Body of pancreas (tissue), 4 donors: ENCODE measurements at regions not wholly inside any gene's neighbourhood (a gene's known extent, or its start where the extent isn't known, plus 50 kb on each side); places are given as distances from the start of the nearest gene placed in this dataset.

ENCODE experiments used
- POLR2A ChIP-seq, 3 donors: fragments of 450-650 bp; IDR thresholded peaks; one replicate each; pipeline ENCODE4 v1.6.1; 2016; ENCODE audit warnings: antibody characterized with exemption in 3 of 3, mild to moderate bottlenecking in 2 of 3
- TF ChIP-seq, protein P1 (sequence below), 7 experiments: fragments of 450-650 bp in 4 of 7; fragments of 200-600 bp in 3 of 7; sonication (generic) in 3 of 7; IDR thresholded peaks; one replicate each; pipeline ENCODE4 v1.5.1; 2016 to 2019; ENCODE audit warnings: antibody characterized with exemption in 7 of 7

DNA sequence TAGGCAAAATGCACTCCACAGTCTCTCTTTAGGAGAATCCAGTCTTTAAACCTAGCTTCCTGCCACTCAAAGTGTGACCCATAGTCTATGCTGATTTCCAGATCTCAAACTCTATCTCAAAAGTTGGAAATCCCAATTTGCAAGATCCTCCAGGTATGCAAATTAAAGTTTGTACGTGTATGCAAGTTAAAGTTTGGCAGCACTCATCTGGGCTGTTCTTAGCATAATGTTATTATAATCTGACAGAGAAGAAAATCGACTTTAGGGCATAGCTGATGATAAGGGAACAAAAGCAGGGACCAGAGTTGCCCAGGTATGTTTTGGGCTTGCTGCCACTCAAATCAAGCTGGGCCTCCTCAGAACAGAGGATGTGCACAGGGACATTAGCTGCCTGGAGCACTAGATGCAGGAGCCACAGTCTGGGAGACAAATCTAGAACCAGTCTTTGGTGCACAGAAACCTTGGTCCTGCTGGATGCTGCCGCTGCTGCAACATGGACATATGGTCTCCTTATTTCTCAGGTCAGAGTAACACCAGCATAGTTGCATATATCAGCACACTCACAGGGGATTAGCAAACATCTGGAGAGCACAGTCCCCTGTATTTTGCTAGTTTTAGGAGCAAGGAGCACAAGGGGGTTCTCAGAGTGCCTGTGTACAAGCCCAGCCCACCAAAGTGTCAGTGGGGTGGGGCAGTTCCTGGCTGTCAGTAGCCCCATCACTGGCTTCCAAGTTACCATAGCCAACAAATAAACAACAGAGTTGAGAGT, 242.6 kb downstream of the TTC32 start:
- TF ChIP-seq, protein P1, sequence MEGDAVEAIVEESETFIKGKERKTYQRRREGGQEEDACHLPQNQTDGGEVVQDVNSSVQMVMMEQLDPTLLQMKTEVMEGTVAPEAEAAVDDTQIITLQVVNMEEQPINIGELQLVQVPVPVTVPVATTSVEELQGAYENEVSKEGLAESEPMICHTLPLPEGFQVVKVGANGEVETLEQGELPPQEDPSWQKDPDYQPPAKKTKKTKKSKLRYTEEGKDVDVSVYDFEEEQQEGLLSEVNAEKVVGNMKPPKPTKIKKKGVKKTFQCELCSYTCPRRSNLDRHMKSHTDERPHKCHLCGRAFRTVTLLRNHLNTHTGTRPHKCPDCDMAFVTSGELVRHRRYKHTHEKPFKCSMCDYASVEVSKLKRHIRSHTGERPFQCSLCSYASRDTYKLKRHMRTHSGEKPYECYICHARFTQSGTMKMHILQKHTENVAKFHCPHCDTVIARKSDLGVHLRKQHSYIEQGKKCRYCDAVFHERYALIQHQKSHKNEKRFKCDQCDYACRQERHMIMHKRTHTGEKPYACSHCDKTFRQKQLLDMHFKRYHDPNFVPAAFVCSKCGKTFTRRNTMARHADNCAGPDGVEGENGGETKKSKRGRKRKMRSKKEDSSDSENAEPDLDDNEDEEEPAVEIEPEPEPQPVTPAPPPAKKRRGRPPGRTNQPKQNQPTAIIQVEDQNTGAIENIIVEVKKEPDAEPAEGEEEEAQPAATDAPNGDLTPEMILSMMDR (IDR thresholded peaks at IDR 0.05), result no peak
- TF ChIP-seq POLR2A (IDR thresholded peaks at IDR 0.05), result no peak
